Neural cell (in vitro differentiated cells): ENCODE measurements at regions not wholly inside any gene's neighbourhood (a gene's known extent, or its start where the extent isn't known, plus 50 kb on each side); places are given as distances from the start of the nearest gene placed in this dataset.

Experiments
- H2AFZ ChIP-seq: fragments of 200-600, 300-800 bp; sonication (generic), shearing (Covaris generic); 2 replicates; pipeline ENCODE4 v1.6.0; 2014; ENCODE audit warnings: low read depth, mild to moderate bottlenecking, antibody characterized with exemption, low read length, moderate library complexity
- H3F3A ChIP-seq: fragments of 200-600 bp; shearing (Covaris generic); 2 replicates; pipeline ENCODE4 v1.6.1; 2016; ENCODE audit warnings: mild to moderate bottlenecking, moderate library complexity, mixed read lengths, antibody characterized with exemption, low read length; ENCODE audit not compliant: insufficient read depth, poor library complexity, severe bottlenecking
- H3K27ac ChIP-seq: fragments of 200-600, 300-800 bp; sonication (generic), shearing (Covaris generic); 2 replicates; pipeline ENCODE4 v1.5.1; 2014; ENCODE audit warnings: mild to moderate bottlenecking, low read length, moderate library complexity
- H3K27me3 ChIP-seq: fragments of 300-800, 200-600 bp; sonication (generic), shearing (Covaris generic); 2 replicates; pipeline ENCODE4 v1.6.0; 2014; ENCODE audit warnings: mild to moderate bottlenecking, low read depth, low read length, moderate library complexity; ENCODE audit not compliant: insufficient read depth
- H3K36me3 ChIP-seq: fragments of 300-800, 200-600 bp; sonication (generic), shearing (Covaris generic); 2 replicates; pipeline ENCODE4 v1.5.1; 2014; ENCODE audit warnings: mild to moderate bottlenecking, antibody characterized with exemption, low read length, moderate library complexity; ENCODE audit not compliant: insufficient read depth
- H3K4me2 ChIP-seq: fragments of 300-800, 200-600 bp; sonication (generic), shearing (Covaris generic); 2 replicates; pipeline ENCODE4 v1.6.0; 2014; ENCODE audit warnings: mild to moderate bottlenecking, low read length
- H3K4me3 ChIP-seq: fragments of 300-800, 200-600 bp; sonication (generic), shearing (Covaris generic); 2 replicates; pipeline ENCODE4 v1.5.1; 2014; ENCODE audit warnings: mild to moderate bottlenecking, low read length, moderate library complexity
- H3K79me2 ChIP-seq: fragments of 200-600 bp; shearing (Covaris generic); replicated peaks from 2 replicates; pipeline ENCODE4 v1.6.0; 2014; ENCODE audit warnings: mild to moderate bottlenecking, low read length, moderate library complexity; ENCODE audit not compliant: insufficient read depth
- H3K9ac ChIP-seq: fragments of 300-800, 200-600 bp; sonication (generic), shearing (Covaris generic); 2 replicates; pipeline ENCODE4 v1.6.1; 2016; ENCODE audit warnings: mild to moderate bottlenecking, low read length, mixed read lengths
- H3K9me2 ChIP-seq: fragments of 200-600 bp; shearing (Covaris generic); 2 replicates; pipeline ENCODE4 v1.6.1; 2016; ENCODE audit warnings: mild to moderate bottlenecking, low read length, mixed read lengths; ENCODE audit not compliant: insufficient read depth
- H3K9me3 ChIP-seq: fragments of 200-600, 300-800 bp; sonication (generic), shearing (Covaris generic); 2 replicates; pipeline ENCODE4 v1.6.1; 2016; ENCODE audit warnings: mild to moderate bottlenecking, mixed run types, low read length, moderate library complexity, mixed read lengths
- H4K20me1 ChIP-seq: fragments of 200-600 bp; shearing (Covaris generic); 2 replicates; pipeline ENCODE4 v1.6.1; 2016; ENCODE audit warnings: mild to moderate bottlenecking, mixed run types; ENCODE audit not compliant: insufficient read depth
- CTCF ChIP-seq: fragments of 450-650 bp; IDR thresholded peaks from 2 replicates; pipeline ENCODE4 v1.5.1; 2014; ENCODE audit warnings: antibody characterized with exemption, mild to moderate bottlenecking, moderate library complexity; ENCODE audit not compliant: poor library complexity, severe bottlenecking
- EP300 ChIP-seq: fragments of 450-650 bp; conservative IDR thresholded peaks from 2 replicates; pipeline ENCODE4 v1.6.1; 2014; ENCODE audit warnings: antibody characterized with exemption, mild to moderate bottlenecking, moderate library complexity; ENCODE audit not compliant: poor library complexity, severe bottlenecking
- EZH2 ChIP-seq: fragments of 200-600, 300-800 bp; shearing (Covaris generic), sonication (generic); IDR thresholded peaks from 2 replicates; pipeline ENCODE4 v1.6.1; 2014; ENCODE audit warnings: antibody characterized with exemption, low read length, borderline replicate concordance, mild to moderate bottlenecking; ENCODE audit not compliant: insufficient read depth, poor library complexity, severe bottlenecking
- MXI1 ChIP-seq: fragments of 450-650 bp; conservative IDR thresholded peaks from 2 replicates; pipeline ENCODE4 v1.6.1; 2014; ENCODE audit warnings: antibody characterized with exemption, mild to moderate bottlenecking; ENCODE audit not compliant: poor library complexity, severe bottlenecking
- POLR2AphosphoS5 ChIP-seq: IDR thresholded peaks from 2 replicates; pipeline ENCODE4 v1.6.1; 2012
- RAD21 ChIP-seq: fragments of 450-650 bp; conservative IDR thresholded peaks from 2 replicates; pipeline ENCODE4 v1.6.1; 2014; ENCODE audit warnings: antibody characterized with exemption, mild to moderate bottlenecking, moderate library complexity
- REST ChIP-seq: IDR thresholded peaks from 2 replicates; pipeline ENCODE4 v1.6.1; 2012; ENCODE audit warnings: borderline replicate concordance
- SMC3 ChIP-seq: fragments of 450-650 bp; conservative IDR thresholded peaks from 2 replicates; pipeline ENCODE4 v1.6.1; 2014; ENCODE audit warnings: antibody characterized with exemption, mild to moderate bottlenecking, moderate library complexity; ENCODE audit not compliant: poor library complexity
- TAF1 ChIP-seq: IDR thresholded peaks from 2 replicates; pipeline ENCODE4 v1.6.1; 2012; ENCODE audit warnings: low read depth

GRCh38 chr5:143581649-143582048, 178.2 kb upstream of the NR3C1 start:
- no peak overlapping the region for H3K4me3 ChIP-seq
- no peak overlapping the region for H3K27ac ChIP-seq
- H2AFZ ChIP-seq: no peak overlapping the region
- H3K4me2 ChIP-seq: no peak overlapping the region
- no peaks in the 10 kb centered on the region for H3K79me2 ChIP-seq
- no peaks in the 10 kb centered on the region for H4K20me1 ChIP-seq
- no peaks in the 10 kb centered on the region for H3F3A ChIP-seq
- no peaks in the 10 kb centered on the region for H3K27me3 ChIP-seq
- no peaks in the 10 kb centered on the region for H3K9me2 ChIP-seq
- no peaks in the 10 kb centered on the region for H3K9me3 ChIP-seq
- TF ChIP-seq POLR2AphosphoS5 (no peak), RAD21 (no peak), TAF1 (no peak), CTCF (no peak), MXI1 (no peak), EZH2 (no peak), SMC3 (no peak), REST (no peak), EP300 (no peak)
- no peak overlapping the region for H3K9ac ChIP-seq
- H3K36me3 ChIP-seq: no peaks in the 10 kb centered on the region

- H4K20me1 ChIP-seq: no peaks in the 10 kb centered on the region
- no peaks in the 10 kb centered on the region for H3K36me3 ChIP-seq
- no peaks in the 10 kb centered on the region for H3K9me2 ChIP-seq
- H3K79me2 ChIP-seq: no peaks in the 10 kb centered on the region
- no peak overlapping the region for H3K4me2 ChIP-seq
- H3K9ac ChIP-seq: no peak overlapping the region
- H3F3A ChIP-seq: no peaks in the 10 kb centered on the region
- H2AFZ ChIP-seq: no peak overlapping the region
- TF ChIP-seq TAF1 (no peak), POLR2AphosphoS5 (no peak), EZH2 (no peak), CTCF (no peak), EP300 (no peak), MXI1 (no peak), REST (no peak), RAD21 (no peak), SMC3 (no peak)
- no peaks in the 10 kb centered on the region for H3K9me3 ChIP-seq
- H3K27me3 ChIP-seq: no peaks in the 10 kb centered on the region
- no peak overlapping the region for H3K27ac ChIP-seq
- no peak overlapping the region for H3K4me3 ChIP-seq
Measured at GRCh38 chr5:143581147-143581546, 177.7 kb upstream of the NR3C1 start.
